ENCODE measurements at regions not wholly inside any gene's neighbourhood (a gene's known extent, or its start where the extent isn't known, plus 50 kb on each side); places are given as distances from the start of the nearest gene placed in this dataset.

DNA sequence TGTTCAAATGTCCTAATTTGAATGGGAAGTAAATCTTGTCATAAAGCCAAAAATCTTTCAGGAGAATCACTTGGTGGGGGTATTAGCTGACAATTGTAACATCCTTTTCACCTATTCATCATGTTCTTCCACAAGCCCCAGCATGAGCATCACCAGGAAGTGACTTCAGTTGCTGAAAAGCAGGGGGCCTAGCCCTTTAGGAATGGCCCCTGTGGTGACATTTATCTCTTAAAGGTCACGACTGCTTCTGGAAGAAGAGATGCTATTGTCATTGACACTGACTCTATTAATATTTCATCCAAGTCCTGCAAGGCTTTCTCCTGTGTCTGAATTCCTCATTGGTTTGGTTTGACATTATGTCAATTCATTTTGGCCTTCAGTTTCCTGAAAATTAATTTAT is 92.6 kb downstream of the OR5AK2 start:
- TF ChIP-seq, protein P1, sequence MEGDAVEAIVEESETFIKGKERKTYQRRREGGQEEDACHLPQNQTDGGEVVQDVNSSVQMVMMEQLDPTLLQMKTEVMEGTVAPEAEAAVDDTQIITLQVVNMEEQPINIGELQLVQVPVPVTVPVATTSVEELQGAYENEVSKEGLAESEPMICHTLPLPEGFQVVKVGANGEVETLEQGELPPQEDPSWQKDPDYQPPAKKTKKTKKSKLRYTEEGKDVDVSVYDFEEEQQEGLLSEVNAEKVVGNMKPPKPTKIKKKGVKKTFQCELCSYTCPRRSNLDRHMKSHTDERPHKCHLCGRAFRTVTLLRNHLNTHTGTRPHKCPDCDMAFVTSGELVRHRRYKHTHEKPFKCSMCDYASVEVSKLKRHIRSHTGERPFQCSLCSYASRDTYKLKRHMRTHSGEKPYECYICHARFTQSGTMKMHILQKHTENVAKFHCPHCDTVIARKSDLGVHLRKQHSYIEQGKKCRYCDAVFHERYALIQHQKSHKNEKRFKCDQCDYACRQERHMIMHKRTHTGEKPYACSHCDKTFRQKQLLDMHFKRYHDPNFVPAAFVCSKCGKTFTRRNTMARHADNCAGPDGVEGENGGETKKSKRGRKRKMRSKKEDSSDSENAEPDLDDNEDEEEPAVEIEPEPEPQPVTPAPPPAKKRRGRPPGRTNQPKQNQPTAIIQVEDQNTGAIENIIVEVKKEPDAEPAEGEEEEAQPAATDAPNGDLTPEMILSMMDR (IDR thresholded peaks at IDR 0.05), result no peak
- DNase-seq (no peak), ATAC-seq (no peak)
- no peaks in the 10 kb centered on the region for H3K4me1 ChIP-seq
- H3K27ac ChIP-seq, result no peak overlapping the region
- H3K4me3 ChIP-seq, result no peak overlapping the region
- H3K36me3 ChIP-seq, result no peaks in the 10 kb centered on the region
- H3K27me3 ChIP-seq, result no peaks in the 10 kb centered on the region
- intact Hi-C loops (cut with DNase I), result no loop called here
- no peaks in the 10 kb centered on the region for H3K9me3 ChIP-seq

DNA sequence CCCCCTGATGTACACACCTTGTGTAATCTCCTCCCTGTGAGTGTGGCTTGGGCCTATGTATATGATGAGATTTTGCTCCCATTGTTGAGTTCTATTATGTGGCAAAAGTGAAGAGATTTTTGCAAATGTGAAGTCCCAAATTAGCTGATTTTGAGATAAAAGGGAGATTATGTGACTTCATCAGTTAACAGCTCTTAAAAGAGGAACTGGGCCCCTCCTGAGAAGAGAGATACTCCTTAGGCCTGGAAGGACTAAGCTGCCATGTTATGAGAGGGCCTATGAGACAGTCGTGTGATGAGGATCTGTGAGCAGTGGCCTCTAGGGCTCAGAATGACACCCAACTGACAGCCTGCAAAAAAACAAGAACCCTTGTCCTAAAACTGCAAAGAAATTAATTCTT is 93.4 kb downstream of the OR5AK2 start:
- Histone ChIP-seq H3K27ac (no peak overlapping the region), H3K4me1 (no peaks in the 10 kb centered on the region), H3K4me3 (no peak overlapping the region), H3K36me3 (no peaks in the 10 kb centered on the region), H3K9me3 (no peaks in the 10 kb centered on the region), H3K27me3 (no peaks in the 10 kb centered on the region)
- ATAC-seq, result no peak
- intact Hi-C loops (cut with DNase I), result no loop called here
- TF ChIP-seq, protein P1 (IDR thresholded peaks at IDR 0.05), result no peak
- DNase-seq, result no peak

DNA sequence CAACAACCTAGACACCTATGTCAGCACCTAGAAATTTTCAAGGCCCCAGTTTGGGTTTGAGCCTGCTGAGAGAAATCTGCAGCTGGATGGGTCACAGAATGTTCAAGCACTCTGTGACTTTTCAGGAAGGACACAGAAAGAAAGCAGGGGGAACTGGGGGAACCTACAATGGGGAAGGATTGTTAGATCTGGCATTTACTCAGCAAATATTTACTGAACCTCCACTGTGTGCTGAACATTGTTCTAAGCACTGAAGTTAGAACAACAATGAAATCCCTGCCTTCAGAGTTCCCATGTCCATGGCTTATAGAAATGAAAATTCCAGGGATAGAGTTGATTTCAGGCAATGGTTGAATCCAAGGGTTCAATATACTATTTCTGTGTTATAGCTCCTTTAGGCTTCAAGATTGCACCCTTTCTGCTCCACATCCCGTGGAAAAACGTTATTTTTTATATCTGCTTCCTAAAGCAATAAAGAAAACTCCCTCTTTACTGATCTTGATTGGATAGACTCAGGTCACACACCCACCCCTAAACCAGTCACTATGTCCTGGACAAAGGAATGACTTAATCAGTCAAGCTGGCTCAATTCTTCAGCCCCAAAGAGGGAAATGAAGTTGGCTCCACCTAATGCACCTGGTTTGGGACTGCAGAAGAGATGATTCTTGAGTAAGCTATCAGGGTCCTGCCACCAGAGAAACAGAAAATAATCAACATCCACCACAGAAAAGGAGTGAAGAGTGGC is 95.1 kb downstream of the OR5AK2 start:
- TF ChIP-seq, protein P1 (IDR thresholded peaks at IDR 0.05), result no peak
- Histone ChIP-seq H3K27me3 (no peaks in the 10 kb centered on the region), H3K4me3 (no peak overlapping the region), H3K27ac (no peak overlapping the region), H3K4me1 (no peaks in the 10 kb centered on the region), H3K9me3 (no peaks in the 10 kb centered on the region), H3K36me3 (no peaks in the 10 kb centered on the region)
- intact Hi-C loops (cut with DNase I), result no loop called here
- DNase-seq, result no peak
- peak; percentile 34 for ATAC-seq

DNA sequence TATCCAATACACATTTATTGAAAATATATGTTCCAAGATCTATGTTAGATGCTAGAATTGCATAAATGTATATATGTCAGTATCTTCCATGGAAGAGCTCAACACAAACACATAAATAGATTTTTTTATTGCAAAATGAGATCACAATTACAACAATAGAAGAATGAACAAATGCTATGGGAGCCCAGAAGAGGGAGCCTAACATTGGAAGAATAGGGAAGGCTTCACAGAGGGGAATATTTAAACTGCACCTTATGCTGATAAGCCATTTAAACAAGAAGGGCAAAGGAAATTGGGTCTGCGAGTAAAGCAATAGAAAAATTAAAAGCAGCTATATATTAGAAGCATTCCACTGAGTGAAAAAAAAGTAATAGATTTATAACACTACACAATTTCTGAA is 96.1 kb upstream of the LRRC55 start:
- no peak for ATAC-seq
- intact Hi-C loops (cut with DNase I), result no loop called here
- TF ChIP-seq, protein P1 (IDR thresholded peaks at IDR 0.05), result no peak

DNA sequence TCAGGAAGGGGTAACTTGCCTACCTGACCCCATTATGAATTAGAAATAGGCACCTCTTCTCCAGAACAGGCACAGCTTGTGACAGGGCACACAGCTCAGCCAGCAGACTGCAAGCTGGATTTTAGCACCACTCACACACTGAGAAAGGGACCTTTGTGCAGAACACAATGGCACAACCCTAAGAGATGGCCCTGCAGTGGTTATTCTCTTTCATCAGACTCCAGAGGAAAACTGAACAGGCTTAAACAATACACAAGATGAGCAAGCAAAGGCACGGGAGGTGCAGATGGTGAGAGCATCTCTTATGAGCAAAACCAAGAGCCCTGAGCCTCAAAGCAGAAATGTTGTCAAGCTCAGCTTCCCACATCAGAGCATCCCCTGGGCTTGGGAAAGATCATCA is 93.8 kb upstream of the LRRC55 start:
- no peaks in the 10 kb centered on the region for H3K36me3 ChIP-seq
- ATAC-seq, result no peak
- H3K9me3 ChIP-seq, result no peaks in the 10 kb centered on the region
- TF ChIP-seq, protein P1 (IDR thresholded peaks at IDR 0.05), result no peak
- no peak overlapping the region for H3K4me3 ChIP-seq
- H3K4me1 ChIP-seq, result no peaks in the 10 kb centered on the region
- H3K27ac ChIP-seq, result no peak overlapping the region
- DNase-seq, result no peak
- H3K27me3 ChIP-seq, result no peaks in the 10 kb centered on the region
- intact Hi-C loops (cut with DNase I), result no loop called here

More for the DNA sequence above, 96.1 kb upstream of the LRRC55 start:
- peak in 1 of 4 donors; percentile 20 for DNase-seq
- no peaks in the 10 kb centered on the region for H3K4me1 ChIP-seq
- no peaks in the 10 kb centered on the region for H3K9me3 ChIP-seq
- no peaks in the 10 kb centered on the region for H3K36me3 ChIP-seq
- no peaks in the 10 kb centered on the region for H3K27me3 ChIP-seq
- H3K4me3 ChIP-seq, result no peak overlapping the region
- H3K27ac ChIP-seq, result no peak overlapping the region

All from left lung (tissue), 4 donors.